Ovary (tissue), 7 donors: ENCODE measurements at regions not wholly inside any gene's neighbourhood (a gene's known extent, or its start where the extent isn't known, plus 50 kb on each side); places are given as distances from the start of the nearest gene placed in this dataset.

Source experiments
- DNase-seq, 5 donors: peaks; one replicate each; pipeline ENCODE4 v3.0.0-alpha.2; 2019 to 2020
- H3K27ac ChIP-seq, 2 donors: fragments of 200-600 bp; one replicate each; pipeline versions ENCODE4 v1.5.1 to v1.8.0; 2019 to 2022
- H3K27me3 ChIP-seq: fragments of 200-600 bp; one replicate; pipeline ENCODE4 v1.8.0; 2022
- H3K36me3 ChIP-seq: fragments of 200-600 bp; sonication (generic); one replicate; pipeline ENCODE4 v1.5.1; 2019
- H3K4me1 ChIP-seq: one replicate; pipeline ENCODE4 v1.8.1; 2013; ENCODE audit warnings: mild to moderate bottlenecking, moderate library complexity; ENCODE audit not compliant: insufficient read depth
- H3K4me3 ChIP-seq: fragments of 200-600 bp; sonication (generic); one replicate; pipeline ENCODE4 v1.5.1; 2017
- H3K9me3 ChIP-seq, 2 donors: fragments of 200-600 bp in 1 of 2; sonication (generic) in 1 of 2; one replicate each; pipeline versions ENCODE4 v1.5.1 to v1.8.1; 2013 to 2019; ENCODE audit warnings: mild to moderate bottlenecking in 1 of 2, moderate library complexity in 1 of 2
- EP300 ChIP-seq: sonication (generic); formaldehyde crosslinking; IDR thresholded peaks from one replicate; pipeline ENCODE4 v1.6.1; 2017; ENCODE audit warnings: antibody characterized with exemption
- POLR2A ChIP-seq: fragments of 450-650 bp; IDR thresholded peaks from one replicate; pipeline ENCODE4 v1.6.1; 2017; ENCODE audit warnings: antibody characterized with exemption, mild to moderate bottlenecking, moderate library complexity
- WGBS, 3 donors: extraction: QIAGEN DNeasy Blood & Tissue Kit in 1 of 3; methylation state at CpG; one replicate each; pipeline versions ENCODE4 v1.1.5 to v1.1.7; 2013 to 2017; 5-methylcytosine and 5-hydroxymethylcytosine counted together
- intact Hi-C, 4 donors: fragments of 100-400 bp; cut with DNase I; formaldehyde crosslinking; loops; one replicate each; pipeline versions ENCODE4 v1.11.0 to v1.15.1; 2022 to 2023
- TF ChIP-seq, protein P1 (sequence below), 3 donors: fragments of 450-650 bp in 2 of 3; fragments of 200-600 bp in 1 of 3; IDR thresholded peaks; one replicate each; pipeline versions ENCODE4 v1.5.1 to v1.8.0; 2016 to 2022; ENCODE audit warnings: antibody characterized with exemption in 3 of 3, mild to moderate bottlenecking in 1 of 3
- donor health status: DM: no; HTN: no; CAD: no; lungs with moderate emphysema.
- donor health status: DM: no; HTN: no; CAD: no.
- donor health status: Bipolar disorder and iron deficiency.
- donor health status: DM: no; HTN: no; CAD: no.
- donor health status: DM: yes; HTN: yes; CAD: no.

DNA sequence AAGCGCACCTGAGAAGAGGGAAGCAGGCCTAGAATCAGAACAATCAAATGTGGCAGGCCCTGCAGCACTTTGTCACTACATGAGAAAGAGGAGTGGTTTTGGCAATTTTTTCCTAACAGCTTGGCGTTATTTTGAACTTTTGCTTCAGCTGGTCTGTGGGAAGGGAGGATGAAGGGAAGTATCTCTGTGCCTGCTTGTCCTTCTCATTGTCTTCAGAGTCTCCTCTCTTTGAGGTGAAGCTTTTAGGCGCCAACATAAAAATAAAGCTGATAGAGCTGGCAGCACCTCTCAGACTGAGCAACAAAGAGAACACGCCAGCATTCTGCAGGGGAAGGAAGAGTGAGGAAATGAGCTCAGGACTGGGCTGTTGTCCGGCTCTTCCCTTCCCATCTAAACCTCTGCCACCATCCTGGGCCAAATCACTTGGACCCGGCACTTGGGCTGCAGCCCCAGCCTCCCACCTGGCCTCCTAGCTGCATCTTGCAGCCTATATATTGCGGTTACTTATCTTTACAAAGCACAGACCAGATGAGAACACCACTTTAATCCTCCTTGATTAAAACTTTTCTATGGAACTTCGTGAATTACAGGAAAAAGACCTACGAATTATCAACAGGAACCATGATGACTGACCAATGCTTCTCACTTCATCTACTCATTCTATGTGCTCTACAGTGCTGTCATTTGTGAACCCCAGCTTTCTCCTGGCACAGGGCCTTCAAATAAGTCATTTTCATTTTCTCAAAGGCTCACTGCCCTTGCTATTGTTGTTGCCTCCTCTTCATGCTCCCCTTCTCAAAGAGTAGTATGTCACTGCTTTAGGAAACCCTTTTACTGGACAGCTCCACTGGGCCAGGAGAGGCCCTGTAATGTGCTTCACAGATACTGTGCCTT lies 476.4 kb upstream of the HS3ST1 start:
- no peak overlapping the region for H3K27ac ChIP-seq
- H3K9me3 ChIP-seq, result no peaks in the 10 kb centered on the region
- TF ChIP-seq EP300, result no peak
- TF ChIP-seq POLR2A, result no peak
- TF ChIP-seq, protein P1, sequence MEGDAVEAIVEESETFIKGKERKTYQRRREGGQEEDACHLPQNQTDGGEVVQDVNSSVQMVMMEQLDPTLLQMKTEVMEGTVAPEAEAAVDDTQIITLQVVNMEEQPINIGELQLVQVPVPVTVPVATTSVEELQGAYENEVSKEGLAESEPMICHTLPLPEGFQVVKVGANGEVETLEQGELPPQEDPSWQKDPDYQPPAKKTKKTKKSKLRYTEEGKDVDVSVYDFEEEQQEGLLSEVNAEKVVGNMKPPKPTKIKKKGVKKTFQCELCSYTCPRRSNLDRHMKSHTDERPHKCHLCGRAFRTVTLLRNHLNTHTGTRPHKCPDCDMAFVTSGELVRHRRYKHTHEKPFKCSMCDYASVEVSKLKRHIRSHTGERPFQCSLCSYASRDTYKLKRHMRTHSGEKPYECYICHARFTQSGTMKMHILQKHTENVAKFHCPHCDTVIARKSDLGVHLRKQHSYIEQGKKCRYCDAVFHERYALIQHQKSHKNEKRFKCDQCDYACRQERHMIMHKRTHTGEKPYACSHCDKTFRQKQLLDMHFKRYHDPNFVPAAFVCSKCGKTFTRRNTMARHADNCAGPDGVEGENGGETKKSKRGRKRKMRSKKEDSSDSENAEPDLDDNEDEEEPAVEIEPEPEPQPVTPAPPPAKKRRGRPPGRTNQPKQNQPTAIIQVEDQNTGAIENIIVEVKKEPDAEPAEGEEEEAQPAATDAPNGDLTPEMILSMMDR (IDR thresholded peaks at IDR 0.05), result no peak
- intact Hi-C loops, result no loop called here
- no peaks in the 10 kb centered on the region for H3K36me3 ChIP-seq
- WGBS, 3 donors, result 54 to 72% (median 71%) methylated on average over 9 of the region's 9 CpGs
- no peak for DNase-seq
- H3K27me3 ChIP-seq, result no peaks in the 10 kb centered on the region
- H3K4me3 ChIP-seq, result no peak overlapping the region
- H3K4me1 ChIP-seq, result peaks cover 2% of the 10 kb centered on the region

GRCh38 chr4:11904117-11904535 lies 475.4 kb upstream of the HS3ST1 start:
- no peaks in the 10 kb centered on the region for H3K36me3 ChIP-seq
- H3K4me1 ChIP-seq, result peaks cover 2% of the 10 kb centered on the region
- no peak overlapping the region for H3K27ac ChIP-seq
- DNase-seq, result peak; percentile 35 to 76 (median 55)
- intact Hi-C loops, result no loop called here
- H3K9me3 ChIP-seq, result no peaks in the 10 kb centered on the region
- 2 to 5% (median 4%) methylated on average over 2 of the region's 2 CpGs for WGBS, 3 donors
- H3K4me3 ChIP-seq, result no peak overlapping the region
- no peaks in the 10 kb centered on the region for H3K27me3 ChIP-seq
- TF ChIP-seq POLR2A, result no peak
- TF ChIP-seq EP300, result no peak
- TF ChIP-seq, protein P1 (IDR thresholded peaks at IDR 0.05), result no peak

DNA sequence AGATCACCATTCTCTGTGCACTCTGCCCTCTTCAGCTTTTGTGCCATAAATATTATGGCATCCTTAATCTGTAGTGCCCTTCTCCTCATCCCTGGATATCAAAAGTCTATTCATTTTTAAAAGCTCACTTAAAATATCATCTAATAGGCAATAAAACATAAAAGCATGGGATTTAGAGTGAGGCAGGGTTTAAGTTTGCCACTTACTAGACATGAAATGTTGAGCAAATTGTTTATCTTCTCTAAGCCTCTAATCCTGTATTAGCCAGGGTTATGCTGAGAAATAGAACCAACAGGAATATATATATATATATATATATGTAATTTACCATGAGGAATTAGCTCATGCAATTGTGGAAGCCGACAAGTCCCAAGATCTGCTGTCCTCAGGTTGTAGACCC lies 472.4 kb upstream of the HS3ST1 start:
- Histone ChIP-seq H3K4me3 (no peak overlapping the region), H3K4me1 (peaks cover 2% of the 10 kb centered on the region)
- WGBS, 3 donors, result 91 to 100% (median 95%) methylated on average over 1 of the region's 1 CpG

GRCh38 chr4:11900359-11900758 lies 471.7 kb upstream of the HS3ST1 start:
- intact Hi-C loops, result no loop called here
- H3K27me3 ChIP-seq, result no peaks in the 10 kb centered on the region
- TF ChIP-seq, protein P1 (IDR thresholded peaks at IDR 0.05), result no peak
- no peak for TF ChIP-seq POLR2A
- TF ChIP-seq EP300, result no peak
- peaks cover 2% of the 10 kb centered on the region for H3K4me1 ChIP-seq
- H3K36me3 ChIP-seq, result no peaks in the 10 kb centered on the region
- H3K4me3 ChIP-seq, result no peak overlapping the region
- 22 to 50% (median 27%) methylated on average over 1 of the region's 1 CpG for WGBS, 3 donors
- DNase-seq, result no peak
- peaks cover 0 to 4% of the 10 kb centered on the region in 2 donors for H3K9me3 ChIP-seq
- no peak overlapping the region for H3K27ac ChIP-seq

More for the DNA sequence above, 472.4 kb upstream of the HS3ST1 start:
- Histone ChIP-seq H3K27ac (no peak overlapping the region), H3K9me3 (peaks cover 0 to 4% of the 10 kb centered on the region in 2 donors), H3K36me3 (no peaks in the 10 kb centered on the region), H3K27me3 (no peaks in the 10 kb centered on the region)
- intact Hi-C loops, result no loop called here
- TF ChIP-seq EP300 (no peak), POLR2A (no peak)
- no peak for DNase-seq

DNA sequence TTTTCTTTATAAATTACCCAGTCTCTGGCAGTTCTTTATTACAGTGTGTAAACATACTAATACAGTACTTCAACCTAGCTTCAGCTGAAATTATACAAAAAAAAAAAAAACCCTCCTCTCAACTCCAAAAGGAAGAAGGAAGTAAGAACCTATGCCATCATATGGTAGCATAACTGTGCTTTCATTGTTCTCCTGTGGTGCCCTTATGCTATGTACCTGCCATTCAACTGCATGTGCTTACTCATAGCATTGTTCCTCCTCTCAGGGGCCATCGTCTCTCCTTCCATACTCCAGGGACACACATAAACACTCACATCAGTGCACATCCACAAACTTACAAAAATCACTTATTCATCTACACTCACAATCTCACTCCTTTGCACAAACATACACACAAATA lies 470.1 kb upstream of the HS3ST1 start:
- Histone ChIP-seq H3K4me3 (no peak overlapping the region), H3K27me3 (no peaks in the 10 kb centered on the region), H3K4me1 (no peaks in the 10 kb centered on the region), H3K27ac (no peak overlapping the region), H3K36me3 (no peaks in the 10 kb centered on the region), H3K9me3 (peaks cover 0 to 4% of the 10 kb centered on the region in 2 donors)
- DNase-seq, result no peak
- WGBS, 3 donors, result 91 to 94% (median 92%) methylated on average over 1 of the region's 1 CpG
- intact Hi-C loops, result no loop called here
- TF ChIP-seq, protein P1 (IDR thresholded peaks at IDR 0.05), result no peak
- no peak for TF ChIP-seq POLR2A
- no peak for TF ChIP-seq EP300
